ENCODE measurements at regions not wholly inside any gene's neighbourhood (a gene's known extent, or its start where the extent isn't known, plus 50 kb on each side); places are given as distances from the start of the nearest gene placed in this dataset.

DNA sequence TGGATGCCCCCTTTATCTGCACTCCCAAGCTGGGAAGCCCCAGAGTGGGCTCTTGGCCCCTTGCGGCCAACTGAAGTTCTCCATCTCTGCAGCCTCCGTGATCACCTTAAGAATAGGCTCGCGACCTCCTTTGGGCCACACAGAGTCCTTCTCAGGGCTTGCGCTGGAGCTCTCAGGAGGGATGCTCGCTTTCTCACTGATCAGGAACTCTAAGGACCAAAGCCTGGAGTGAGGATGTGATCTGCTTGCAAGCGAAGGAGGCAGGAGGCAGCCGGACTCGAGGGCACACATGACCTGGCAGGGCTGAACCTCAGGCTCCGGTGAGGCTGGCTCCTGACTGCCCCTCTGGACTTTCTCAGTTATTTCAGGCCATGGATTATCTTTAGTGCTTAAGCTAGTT lies 192.1 kb upstream of the MKI67 start:
- intact Hi-C loops (cut with micrococcal nuclease), result no loop called here
- H3K9ac ChIP-seq (ENCODE audit: insufficient read depth in 1 of 2, low read depth in 2 of 2, low read length in 2 of 2), result no peak overlapping the region; a peak in 1 of 4 replicates
- POLR2A ChIA-PET, result interaction anchor here (0.6 kb wide), 1 partner anchor 14 kb away, joined by 4 read pairs; no protein-coding TSS in a partner anchor
- CTCF ChIA-PET (ENCODE audit: low intra/inter-chr PET ratio), result no interaction called here
- H3K27ac ChIP-seq (ENCODE audit: extremely low read depth, low read depth, low read length), result no peak overlapping the region
- H3K79me2 ChIP-seq (ENCODE audit: control insufficient read depth, insufficient read depth, low read length), result no peaks in the 10 kb centered on the region
- H3K27me3 ChIP-seq (ENCODE audit: control insufficient read depth in 2 of 2, insufficient read depth in 2 of 2, low read length in 2 of 2), result peaks cover 0 to 14% of the 10 kb centered on the region in 2 experiments; a peak in 3 of 5 replicates
- in situ Hi-C loops (cut with MboI), result no loop called here
- WGBS (ENCODE audit: insufficient coverage, low coverage, missing lambda C conversion rate), result 9% methylated on average over 8 of the region's 10 CpGs
- no peak overlapping the region for H3K4me3 ChIP-seq
- TF ChIP-seq KAT2B (IDR thresholded peaks at IDR 0.05; ENCODE audit: low read depth, low read length) (no peak), KDM1A (IDR thresholded peaks at IDR 0.05) (no peak), ZC3H11A (IDR thresholded peaks at IDR 0.05; ENCODE audit: low read depth, low read length) (no peak), CHD2 (IDR thresholded peaks at IDR 0.05; ENCODE audit: low read depth, low read length) (no peak), U2AF2 (optimal IDR thresholded peaks at IDR 0.05; ENCODE audit: low read depth, low read length) (no peak)
- H4K20me1 ChIP-seq (replicated peaks; ENCODE audit: control insufficient read depth, insufficient read depth, low read length), result no peaks in the 10 kb centered on the region
- H3K4me2 ChIP-seq (ENCODE audit: insufficient read depth, low read length), result no peak overlapping the region
- no peak for FAIRE-seq
- no TSS peak for BruUV-seq (replicated peaks)
- no peak for DNase-seq (ENCODE audit: extremely low read depth in 1 of 4, low spot score in 3 of 4)
- H3K9me3 ChIP-seq (replicated peaks; ENCODE audit: control insufficient read depth, insufficient read depth, low read depth, low read length), result no peaks in the 10 kb centered on the region
- no peaks in the 10 kb centered on the region for H3K36me3 ChIP-seq (ENCODE audit: control insufficient read depth, insufficient read depth, low read length)
- no peaks in the 10 kb centered on the region for H3K9me1 ChIP-seq (ENCODE audit: control insufficient read depth, insufficient read depth, low read length)
- no peak overlapping the region for H2AFZ ChIP-seq (ENCODE audit: low read depth, low read length)
- ATAC-seq, result 0 out of 3 replicates have a peak, but pooled peaks have one; percentile 34
- no peaks in the 10 kb centered on the region for H3K4me1 ChIP-seq (replicated peaks in 1 of 2; ENCODE audit: control insufficient read depth in 2 of 2, insufficient read depth in 2 of 2, low read length in 2 of 2)

DNA sequence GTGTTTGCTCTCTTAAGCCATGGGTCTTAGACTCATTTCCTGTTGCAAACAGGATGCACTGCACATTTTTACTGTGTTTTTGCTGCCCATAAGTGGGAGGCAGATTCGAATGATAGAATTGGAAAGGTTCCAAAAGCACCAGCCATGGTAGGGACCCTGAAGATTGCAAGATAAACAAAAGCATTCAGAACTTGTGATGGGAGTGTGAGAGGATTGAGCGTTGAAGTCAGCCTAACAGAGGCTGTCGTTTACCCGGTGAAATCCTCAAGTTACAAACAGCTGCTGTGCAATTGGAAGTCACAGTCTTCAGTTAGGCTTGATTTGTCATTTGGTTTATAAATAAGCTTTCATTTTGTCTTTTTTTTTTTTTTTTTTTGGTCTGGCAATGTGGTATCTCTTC lies 192.7 kb upstream of the MKI67 start:
- Histone ChIP-seq H3K27ac (ENCODE audit: extremely low read depth, low read depth, low read length) (no peak overlapping the region), H3K4me1 (replicated peaks in 1 of 2; ENCODE audit: control insufficient read depth in 2 of 2, insufficient read depth in 2 of 2, low read length in 2 of 2) (no peaks in the 10 kb centered on the region), H3K4me2 (ENCODE audit: insufficient read depth, low read length) (no peak overlapping the region), H4K20me1 (replicated peaks; ENCODE audit: control insufficient read depth, insufficient read depth, low read length) (no peaks in the 10 kb centered on the region), H3K9ac (ENCODE audit: insufficient read depth in 1 of 2, low read depth in 2 of 2, low read length in 2 of 2) (no peak overlapping the region), H2AFZ (ENCODE audit: low read depth, low read length) (no peak overlapping the region), H3K79me2 (ENCODE audit: control insufficient read depth, insufficient read depth, low read length) (no peaks in the 10 kb centered on the region), H3K9me3 (replicated peaks; ENCODE audit: control insufficient read depth, insufficient read depth, low read depth, low read length) (no peaks in the 10 kb centered on the region), H3K27me3 (ENCODE audit: control insufficient read depth in 2 of 2, insufficient read depth in 2 of 2, low read length in 2 of 2) (peaks cover 0 to 14% of the 10 kb centered on the region in 2 experiments; a peak in 3 of 5 replicates), H3K9me1 (ENCODE audit: control insufficient read depth, insufficient read depth, low read length) (no peaks in the 10 kb centered on the region), H3K36me3 (ENCODE audit: control insufficient read depth, insufficient read depth, low read length) (no peaks in the 10 kb centered on the region), H3K4me3 (no peak overlapping the region)
- intact Hi-C loops (cut with micrococcal nuclease), result no loop called here
- DNase-seq (ENCODE audit: extremely low read depth in 1 of 4, low spot score in 3 of 4) (no peak), ATAC-seq (no peak), FAIRE-seq (no peak)
- in situ Hi-C loops (cut with MboI), result no loop called here
- BruUV-seq (replicated peaks), result no TSS peak
- 2% methylated on average over 4 of the region's 4 CpGs for WGBS (ENCODE audit: insufficient coverage, low coverage, missing lambda C conversion rate)
- ChIA-PET POLR2A (interaction anchor here (0.5 to 0.6 kb wide), 2 partner anchors 15 to 1250 kb away, joined by 3 to 4 read pairs; no protein-coding TSS in a partner anchor), CTCF (ENCODE audit: low intra/inter-chr PET ratio) (no interaction called here)
- TF ChIP-seq ZNF431 (CRISPR knock-in tag; IDR thresholded peaks at IDR 0.05), result no peak
- TF ChIP-seq RBFOX2 (IDR thresholded peaks at IDR 0.05; ENCODE audit: low read depth, low read length), result no peak
- TF ChIP-seq, protein P1, sequence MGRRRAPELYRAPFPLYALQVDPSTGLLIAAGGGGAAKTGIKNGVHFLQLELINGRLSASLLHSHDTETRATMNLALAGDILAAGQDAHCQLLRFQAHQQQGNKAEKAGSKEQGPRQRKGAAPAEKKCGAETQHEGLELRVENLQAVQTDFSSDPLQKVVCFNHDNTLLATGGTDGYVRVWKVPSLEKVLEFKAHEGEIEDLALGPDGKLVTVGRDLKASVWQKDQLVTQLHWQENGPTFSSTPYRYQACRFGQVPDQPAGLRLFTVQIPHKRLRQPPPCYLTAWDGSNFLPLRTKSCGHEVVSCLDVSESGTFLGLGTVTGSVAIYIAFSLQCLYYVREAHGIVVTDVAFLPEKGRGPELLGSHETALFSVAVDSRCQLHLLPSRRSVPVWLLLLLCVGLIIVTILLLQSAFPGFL (CRISPR knock-in tag; IDR thresholded peaks at IDR 0.05), result no peak
- no peak for TF ChIP-seq ZNF41 (CRISPR knock-in tag; conservative IDR thresholded peaks at IDR 0.05)
- TF ChIP-seq C11orf30 (IDR thresholded peaks at IDR 0.05; ENCODE audit: low read depth), result no peak
- TF ChIP-seq POLR2B (IDR thresholded peaks at IDR 0.05; ENCODE audit: low read depth, partially characterized antibody), result no peak
- TF ChIP-seq ZNF75A (CRISPR knock-in tag; IDR thresholded peaks at IDR 0.05), result no peak
- no peak for TF ChIP-seq DACH1 (IDR thresholded peaks at IDR 0.05; ENCODE audit: partially characterized antibody)
- TF ChIP-seq, protein P2, sequence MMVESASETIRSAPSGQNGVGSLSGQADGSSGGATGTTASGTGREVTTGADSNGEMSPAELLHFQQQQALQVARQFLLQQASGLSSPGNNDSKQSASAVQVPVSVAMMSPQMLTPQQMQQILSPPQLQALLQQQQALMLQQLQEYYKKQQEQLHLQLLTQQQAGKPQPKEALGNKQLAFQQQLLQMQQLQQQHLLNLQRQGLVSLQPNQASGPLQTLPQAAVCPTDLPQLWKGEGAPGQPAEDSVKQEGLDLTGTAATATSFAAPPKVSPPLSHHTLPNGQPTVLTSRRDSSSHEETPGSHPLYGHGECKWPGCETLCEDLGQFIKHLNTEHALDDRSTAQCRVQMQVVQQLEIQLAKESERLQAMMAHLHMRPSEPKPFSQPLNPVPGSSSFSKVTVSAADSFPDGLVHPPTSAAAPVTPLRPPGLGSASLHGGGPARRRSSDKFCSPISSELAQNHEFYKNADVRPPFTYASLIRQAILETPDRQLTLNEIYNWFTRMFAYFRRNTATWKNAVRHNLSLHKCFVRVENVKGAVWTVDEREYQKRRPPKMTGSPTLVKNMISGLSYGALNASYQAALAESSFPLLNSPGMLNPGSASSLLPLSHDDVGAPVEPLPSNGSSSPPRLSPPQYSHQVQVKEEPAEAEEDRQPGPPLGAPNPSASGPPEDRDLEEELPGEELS (CRISPR knock-in tag; IDR thresholded peaks at IDR 0.05; ENCODE audit: borderline replicate concordance), result no peak
- no peak for TF ChIP-seq LCOR (CRISPR knock-in tag; IDR thresholded peaks at IDR 0.05)
- TF ChIP-seq CBX5 (IDR thresholded peaks at IDR 0.05; ENCODE audit: borderline replicate concordance, low read depth), result no peak
- no peak for TF ChIP-seq ARID1B (IDR thresholded peaks at IDR 0.05)

Data from K562 (cell line).